ENCODE measurements at regions not wholly inside any gene's neighbourhood (a gene's known extent, or its start where the extent isn't known, plus 50 kb on each side); places are given as distances from the start of the nearest gene placed in this dataset.
A peak's percentile ranks its signal among the peaks of the same experiment; 100 is the strongest.

DNA sequence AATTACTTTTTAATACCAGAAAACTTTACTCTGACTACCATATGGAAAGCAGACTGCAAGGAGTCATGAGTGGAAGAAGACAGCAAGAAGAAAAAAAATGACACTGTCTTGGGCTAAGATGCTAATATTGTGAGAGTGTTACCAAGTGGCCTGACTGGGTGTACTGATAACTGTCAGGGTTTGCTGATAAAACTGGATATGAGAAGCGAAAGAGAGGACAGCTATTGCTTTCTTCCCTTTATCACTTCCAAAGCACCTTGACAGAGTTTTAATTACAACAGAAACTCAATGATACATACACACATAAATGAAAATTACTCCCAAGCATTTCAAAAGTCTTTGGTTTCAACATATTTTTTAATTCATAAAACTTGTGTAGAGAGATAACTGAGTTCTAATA, 368.5 kb downstream of the ZEB2 start (continued):
- TF ChIP-seq ZBTB8A (IDR thresholded peaks at IDR 0.05; ENCODE audit: partially characterized antibody) (no peak), GABPB1 (CRISPR knock-in tag; IDR thresholded peaks at IDR 0.05) (no peak), SNRNP70 (optimal IDR thresholded peaks at IDR 0.05; ENCODE audit: low read depth, low read length) (no peak), PRPF4 (IDR thresholded peaks at IDR 0.05; ENCODE audit: insufficient read depth, low read depth, low read length, poor library complexity, severe bottlenecking) (no peak), SAFB2 (IDR thresholded peaks at IDR 0.05; ENCODE audit: borderline replicate concordance, low read depth, low read length, severe bottlenecking) (no peak), SNAPC5 (CRISPR knock-in tag; IDR thresholded peaks at IDR 0.05) (no peak), NFXL1 (CRISPR knock-in tag; IDR thresholded peaks at IDR 0.05) (no peak), BDP1 (IDR thresholded peaks at IDR 0.05; ENCODE audit: insufficient read depth, insufficient read length) (no peak), ARID1B (IDR thresholded peaks at IDR 0.05) (peak; percentile 96), ZNF184 (CRISPR knock-in tag; IDR thresholded peaks at IDR 0.05) (no peak), CEBPB (tag; IDR thresholded peaks at IDR 0.05) (no peak), MAZ (CRISPR knock-in tag; conservative IDR thresholded peaks at IDR 0.05 in 1 of 2, IDR thresholded peaks at IDR 0.05 in 1 of 2) (0 out of 4 replicates have a peak, but pooled peaks of 1 of the 2 experiments have one; percentile 13), ZNF589 (CRISPR knock-in tag; IDR thresholded peaks at IDR 0.05; ENCODE audit: low read depth) (no peak), TAF1 (IDR thresholded peaks at IDR 0.05; ENCODE audit: control insufficient read depth, extremely low read depth, insufficient read depth, low read length, severe bottlenecking) (no peak), ZNF280A (IDR thresholded peaks at IDR 0.05; ENCODE audit: low read depth, partially characterized antibody) (no peak), MAX (CRISPR knock-in tag; IDR thresholded peaks at IDR 0.05) (no peak), FOXA1 (IDR thresholded peaks at IDR 0.05; ENCODE audit: borderline replicate concordance) (no peak)
- TF ChIP-seq, protein P1, sequence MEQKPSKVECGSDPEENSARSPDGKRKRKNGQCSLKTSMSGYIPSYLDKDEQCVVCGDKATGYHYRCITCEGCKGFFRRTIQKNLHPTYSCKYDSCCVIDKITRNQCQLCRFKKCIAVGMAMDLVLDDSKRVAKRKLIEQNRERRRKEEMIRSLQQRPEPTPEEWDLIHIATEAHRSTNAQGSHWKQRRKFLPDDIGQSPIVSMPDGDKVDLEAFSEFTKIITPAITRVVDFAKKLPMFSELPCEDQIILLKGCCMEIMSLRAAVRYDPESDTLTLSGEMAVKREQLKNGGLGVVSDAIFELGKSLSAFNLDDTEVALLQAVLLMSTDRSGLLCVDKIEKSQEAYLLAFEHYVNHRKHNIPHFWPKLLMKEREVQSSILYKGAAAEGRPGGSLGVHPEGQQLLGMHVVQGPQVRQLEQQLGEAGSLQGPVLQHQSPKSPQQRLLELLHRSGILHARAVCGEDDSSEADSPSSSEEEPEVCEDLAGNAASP (IDR thresholded peaks at IDR 0.05) = no peak
- TF ChIP-seq, protein P2, sequence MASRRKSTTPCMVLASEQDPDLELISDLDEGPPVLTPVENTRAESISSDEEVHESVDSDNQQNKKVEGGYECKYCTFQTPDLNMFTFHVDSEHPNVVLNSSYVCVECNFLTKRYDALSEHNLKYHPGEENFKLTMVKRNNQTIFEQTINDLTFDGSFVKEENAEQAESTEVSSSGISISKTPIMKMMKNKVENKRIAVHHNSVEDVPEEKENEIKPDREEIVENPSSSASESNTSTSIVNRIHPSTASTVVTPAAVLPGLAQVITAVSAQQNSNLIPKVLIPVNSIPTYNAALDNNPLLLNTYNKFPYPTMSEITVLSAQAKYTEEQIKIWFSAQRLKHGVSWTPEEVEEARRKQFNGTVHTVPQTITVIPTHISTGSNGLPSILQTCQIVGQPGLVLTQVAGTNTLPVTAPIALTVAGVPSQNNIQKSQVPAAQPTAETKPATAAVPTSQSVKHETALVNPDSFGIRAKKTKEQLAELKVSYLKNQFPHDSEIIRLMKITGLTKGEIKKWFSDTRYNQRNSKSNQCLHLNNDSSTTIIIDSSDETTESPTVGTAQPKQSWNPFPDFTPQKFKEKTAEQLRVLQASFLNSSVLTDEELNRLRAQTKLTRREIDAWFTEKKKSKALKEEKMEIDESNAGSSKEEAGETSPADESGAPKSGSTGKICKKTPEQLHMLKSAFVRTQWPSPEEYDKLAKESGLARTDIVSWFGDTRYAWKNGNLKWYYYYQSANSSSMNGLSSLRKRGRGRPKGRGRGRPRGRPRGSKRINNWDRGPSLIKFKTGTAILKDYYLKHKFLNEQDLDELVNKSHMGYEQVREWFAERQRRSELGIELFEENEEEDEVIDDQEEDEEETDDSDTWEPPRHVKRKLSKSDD (conservative IDR thresholded peaks at IDR 0.05; ENCODE audit: low read length) = no peak
- TF ChIP-seq, protein P3, sequence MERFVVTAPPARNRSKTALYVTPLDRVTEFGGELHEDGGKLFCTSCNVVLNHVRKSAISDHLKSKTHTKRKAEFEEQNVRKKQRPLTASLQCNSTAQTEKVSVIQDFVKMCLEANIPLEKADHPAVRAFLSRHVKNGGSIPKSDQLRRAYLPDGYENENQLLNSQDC (CRISPR knock-in tag; IDR thresholded peaks at IDR 0.05) = no peak
- TF ChIP-seq, protein P4, sequence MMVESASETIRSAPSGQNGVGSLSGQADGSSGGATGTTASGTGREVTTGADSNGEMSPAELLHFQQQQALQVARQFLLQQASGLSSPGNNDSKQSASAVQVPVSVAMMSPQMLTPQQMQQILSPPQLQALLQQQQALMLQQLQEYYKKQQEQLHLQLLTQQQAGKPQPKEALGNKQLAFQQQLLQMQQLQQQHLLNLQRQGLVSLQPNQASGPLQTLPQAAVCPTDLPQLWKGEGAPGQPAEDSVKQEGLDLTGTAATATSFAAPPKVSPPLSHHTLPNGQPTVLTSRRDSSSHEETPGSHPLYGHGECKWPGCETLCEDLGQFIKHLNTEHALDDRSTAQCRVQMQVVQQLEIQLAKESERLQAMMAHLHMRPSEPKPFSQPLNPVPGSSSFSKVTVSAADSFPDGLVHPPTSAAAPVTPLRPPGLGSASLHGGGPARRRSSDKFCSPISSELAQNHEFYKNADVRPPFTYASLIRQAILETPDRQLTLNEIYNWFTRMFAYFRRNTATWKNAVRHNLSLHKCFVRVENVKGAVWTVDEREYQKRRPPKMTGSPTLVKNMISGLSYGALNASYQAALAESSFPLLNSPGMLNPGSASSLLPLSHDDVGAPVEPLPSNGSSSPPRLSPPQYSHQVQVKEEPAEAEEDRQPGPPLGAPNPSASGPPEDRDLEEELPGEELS (CRISPR knock-in tag; IDR thresholded peaks at IDR 0.05; ENCODE audit: borderline replicate concordance) = no peak
